SU-DHL-6 (cell line): ENCODE measurements at regions not wholly inside any gene's neighbourhood (a gene's known extent, or its start where the extent isn't known, plus 50 kb on each side); places are given as distances from the start of the nearest gene placed in this dataset.

Experiments
- EZH2phosphoT487 ChIP-seq: fragments of 200-600 bp; sonication (generic), shearing (Covaris generic); conservative IDR thresholded peaks from 2 replicates; pipeline ENCODE4 v1.6.1; 2018; ENCODE audit warnings: mild to moderate bottlenecking, antibody characterized with exemption, low read length, moderate library complexity, mixed read lengths
- TF ChIP-seq, protein P1 (sequence below): fragments of 200-600 bp; sonication (generic); IDR thresholded peaks from one replicate; pipeline ENCODE4 v1.5.1; 2017; ENCODE audit warnings: antibody characterized with exemption, mild to moderate bottlenecking, low read length, moderate library complexity; ENCODE audit not compliant: insufficient read depth, poor library complexity, severe bottlenecking

DNA sequence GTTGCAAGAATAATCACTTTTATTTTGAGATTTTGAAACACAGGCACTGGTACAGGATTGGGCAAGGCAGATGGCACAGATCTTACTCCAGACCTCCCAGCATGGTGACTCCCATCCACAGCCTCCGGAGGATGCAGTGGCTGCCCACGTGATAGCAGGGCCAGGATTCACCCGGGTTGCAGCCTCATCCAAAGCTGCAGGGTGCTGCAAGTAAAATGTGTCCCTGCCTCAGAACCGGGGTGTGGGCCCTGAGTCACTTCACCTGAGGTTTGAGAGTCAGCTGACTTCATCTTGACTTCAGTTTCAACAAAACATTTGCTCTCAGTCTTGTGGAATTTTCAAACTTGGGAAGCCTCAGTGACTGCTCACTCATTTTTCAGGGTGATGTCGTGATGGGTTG is 201.9 kb downstream of the FGF9 start:
- TF ChIP-seq, protein P1, sequence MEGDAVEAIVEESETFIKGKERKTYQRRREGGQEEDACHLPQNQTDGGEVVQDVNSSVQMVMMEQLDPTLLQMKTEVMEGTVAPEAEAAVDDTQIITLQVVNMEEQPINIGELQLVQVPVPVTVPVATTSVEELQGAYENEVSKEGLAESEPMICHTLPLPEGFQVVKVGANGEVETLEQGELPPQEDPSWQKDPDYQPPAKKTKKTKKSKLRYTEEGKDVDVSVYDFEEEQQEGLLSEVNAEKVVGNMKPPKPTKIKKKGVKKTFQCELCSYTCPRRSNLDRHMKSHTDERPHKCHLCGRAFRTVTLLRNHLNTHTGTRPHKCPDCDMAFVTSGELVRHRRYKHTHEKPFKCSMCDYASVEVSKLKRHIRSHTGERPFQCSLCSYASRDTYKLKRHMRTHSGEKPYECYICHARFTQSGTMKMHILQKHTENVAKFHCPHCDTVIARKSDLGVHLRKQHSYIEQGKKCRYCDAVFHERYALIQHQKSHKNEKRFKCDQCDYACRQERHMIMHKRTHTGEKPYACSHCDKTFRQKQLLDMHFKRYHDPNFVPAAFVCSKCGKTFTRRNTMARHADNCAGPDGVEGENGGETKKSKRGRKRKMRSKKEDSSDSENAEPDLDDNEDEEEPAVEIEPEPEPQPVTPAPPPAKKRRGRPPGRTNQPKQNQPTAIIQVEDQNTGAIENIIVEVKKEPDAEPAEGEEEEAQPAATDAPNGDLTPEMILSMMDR, result no peak
- TF ChIP-seq EZH2phosphoT487, result no peak
